ENCODE measurements at regions not wholly inside any gene's neighbourhood (a gene's known extent, or its start where the extent isn't known, plus 50 kb on each side); places are given as distances from the start of the nearest gene placed in this dataset.

DNA sequence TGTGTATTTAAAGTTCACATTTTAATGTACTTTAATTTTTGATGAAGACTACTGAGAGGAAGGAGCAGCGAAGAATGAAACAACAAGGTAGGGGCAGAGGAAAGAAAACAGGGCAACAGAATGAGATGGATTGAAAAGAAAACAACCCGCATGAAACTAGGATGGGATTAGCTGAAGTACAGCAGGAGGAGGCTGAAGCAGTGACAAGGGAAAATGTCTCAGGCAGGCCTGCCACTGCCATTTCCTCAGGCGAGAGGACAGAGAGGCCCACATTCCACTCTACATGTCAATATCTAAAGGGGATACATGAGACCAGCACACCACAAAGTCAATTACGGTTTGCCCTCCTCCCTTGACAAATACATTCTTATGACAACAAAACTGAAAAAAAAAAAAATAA, 1703.2 kb downstream of the EFNB2 start:
- intact Hi-C loops (cut with DNase I; ENCODE audit: low total_unique reads) = no loop called here
- 64 to 81% methylated on average over 4 of the region's 4 CpGs for WGBS, 2 donors
- TF ChIP-seq, protein P1, sequence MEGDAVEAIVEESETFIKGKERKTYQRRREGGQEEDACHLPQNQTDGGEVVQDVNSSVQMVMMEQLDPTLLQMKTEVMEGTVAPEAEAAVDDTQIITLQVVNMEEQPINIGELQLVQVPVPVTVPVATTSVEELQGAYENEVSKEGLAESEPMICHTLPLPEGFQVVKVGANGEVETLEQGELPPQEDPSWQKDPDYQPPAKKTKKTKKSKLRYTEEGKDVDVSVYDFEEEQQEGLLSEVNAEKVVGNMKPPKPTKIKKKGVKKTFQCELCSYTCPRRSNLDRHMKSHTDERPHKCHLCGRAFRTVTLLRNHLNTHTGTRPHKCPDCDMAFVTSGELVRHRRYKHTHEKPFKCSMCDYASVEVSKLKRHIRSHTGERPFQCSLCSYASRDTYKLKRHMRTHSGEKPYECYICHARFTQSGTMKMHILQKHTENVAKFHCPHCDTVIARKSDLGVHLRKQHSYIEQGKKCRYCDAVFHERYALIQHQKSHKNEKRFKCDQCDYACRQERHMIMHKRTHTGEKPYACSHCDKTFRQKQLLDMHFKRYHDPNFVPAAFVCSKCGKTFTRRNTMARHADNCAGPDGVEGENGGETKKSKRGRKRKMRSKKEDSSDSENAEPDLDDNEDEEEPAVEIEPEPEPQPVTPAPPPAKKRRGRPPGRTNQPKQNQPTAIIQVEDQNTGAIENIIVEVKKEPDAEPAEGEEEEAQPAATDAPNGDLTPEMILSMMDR (IDR thresholded peaks at IDR 0.05) = no peak
- no peak for TF ChIP-seq POLR2A (IDR thresholded peaks at IDR 0.05)
- no peak overlapping the region for H3K4me3 ChIP-seq (ENCODE audit: low read depth, poor library complexity, severe bottlenecking)
- no peak for DNase-seq (ENCODE audit: low spot score in 2 of 2)

GRCh38 chr13:104831831-104832230, 1703.6 kb downstream of the EFNB2 start:
- no peak for TF ChIP-seq POLR2A (IDR thresholded peaks at IDR 0.05)
- TF ChIP-seq, protein P1 (IDR thresholded peaks at IDR 0.05) = no peak
- no peak for DNase-seq (ENCODE audit: low spot score in 2 of 2)
- no peak overlapping the region for H3K4me3 ChIP-seq (ENCODE audit: low read depth, poor library complexity, severe bottlenecking)
- intact Hi-C loops (cut with DNase I; ENCODE audit: low total_unique reads) = no loop called here
- WGBS, 2 donors = 82 to 83% methylated on average over 6 of the region's 6 CpGs

- no peak overlapping the region for H3K4me3 ChIP-seq (ENCODE audit: low read depth, poor library complexity, severe bottlenecking)
- 88 to 92% methylated on average over 1 of the region's 1 CpG for WGBS, 2 donors
- intact Hi-C loops (cut with DNase I; ENCODE audit: low total_unique reads) = no loop called here
- TF ChIP-seq POLR2A (IDR thresholded peaks at IDR 0.05) = no peak
- TF ChIP-seq, protein P1 (IDR thresholded peaks at IDR 0.05) = no peak
- DNase-seq (ENCODE audit: low spot score in 2 of 2) = no peak
Measured at GRCh38 chr13:104823709-104824108, 1711.8 kb downstream of the EFNB2 start.

DNA sequence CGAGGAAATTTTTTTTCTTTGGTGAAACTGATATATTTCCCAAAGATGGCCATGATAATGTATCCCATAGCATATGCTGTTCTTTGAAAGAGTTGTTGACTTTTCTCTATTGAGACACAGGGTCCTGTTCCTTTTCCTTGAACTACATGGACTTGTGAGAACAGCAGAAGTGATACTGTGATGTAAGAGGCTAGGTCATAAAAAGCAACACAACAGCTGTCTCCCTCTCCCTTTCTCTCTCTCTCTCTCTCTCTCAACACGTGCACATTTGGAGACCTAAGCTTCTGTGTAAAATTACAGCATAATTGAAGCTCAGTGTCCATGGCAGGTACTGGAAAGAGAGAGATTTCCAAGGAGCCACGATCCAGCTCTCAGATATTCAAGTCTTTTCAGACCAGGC, 1712.4 kb downstream of the EFNB2 start:
- 37 to 45% methylated on average over 3 of the region's 3 CpGs for WGBS, 2 donors
- DNase-seq (ENCODE audit: low spot score in 2 of 2) = no peak
- intact Hi-C loops (cut with DNase I; ENCODE audit: low total_unique reads) = no loop called here
- TF ChIP-seq, protein P1 (IDR thresholded peaks at IDR 0.05) = no peak
- no peak for TF ChIP-seq POLR2A (IDR thresholded peaks at IDR 0.05)
- H3K4me3 ChIP-seq (ENCODE audit: low read depth, poor library complexity, severe bottlenecking) = no peak overlapping the region

- TF ChIP-seq, protein P1 (IDR thresholded peaks at IDR 0.05) = no peak
- no peak for TF ChIP-seq POLR2A (IDR thresholded peaks at IDR 0.05)
- no peak for DNase-seq (ENCODE audit: low spot score in 2 of 2)
- 91 to 94% methylated on average over 4 of the region's 4 CpGs for WGBS, 2 donors
- intact Hi-C loops (cut with DNase I; ENCODE audit: low total_unique reads) = no loop called here
- no peak overlapping the region for H3K4me3 ChIP-seq (ENCODE audit: low read depth, poor library complexity, severe bottlenecking)
Measured at GRCh38 chr13:104817271-104817670, 1718.2 kb downstream of the EFNB2 start.

- DNase-seq (ENCODE audit: low spot score in 2 of 2) = no peak
- TF ChIP-seq, protein P1 (IDR thresholded peaks at IDR 0.05) = no peak
- no peak for TF ChIP-seq POLR2A (IDR thresholded peaks at IDR 0.05)
- 78 to 80% methylated on average over 4 of the region's 4 CpGs for WGBS, 2 donors
- no peak overlapping the region for H3K4me3 ChIP-seq (ENCODE audit: low read depth, poor library complexity, severe bottlenecking)
- intact Hi-C loops (cut with DNase I; ENCODE audit: low total_unique reads) = no loop called here
Measured at GRCh38 chr13:104816726-104817125, 1718.7 kb downstream of the EFNB2 start.

Data from lower leg skin (tissue), 4 donors.